A673 (cell line): ENCODE measurements at regions not wholly inside any gene's neighbourhood (a gene's known extent, or its start where the extent isn't known, plus 50 kb on each side); places are given as distances from the start of the nearest gene placed in this dataset.

Experiments
- BruUV-seq: library from RNA; stranded (reverse); fragments of 400-500 nt; replicated peaks from 2 replicates; lab custom pipeline; 2021; lab: Mats Ljungman, UMichigan
- CTCF ChIA-PET: fragments of 300-600 bp; sonication (Branson Sonifier 250); formaldehyde crosslinking; loops from one replicate; lab custom pipeline; 2022; ENCODE audit warnings: antibody characterized with exemption; lab: Charles Lee
- POLR2A ChIA-PET: fragments of 300-600 bp; sonication (Branson Sonifier 250); formaldehyde crosslinking; loops from one replicate; lab custom pipeline; 2022; ENCODE audit warnings: antibody characterized with exemption; ENCODE audit not compliant: low non-redundant PET; lab: Charles Lee
- DNase-seq: peaks from one replicate; pipeline ENCODE4 v3.0.0-alpha.2; 2015; ENCODE audit warnings: low spot score
- H3K27ac ChIP-seq: fragments of 200-600 bp; sonication (generic); 2 replicates; pipeline ENCODE4 v1.5.1; 2016; ENCODE audit warnings: mixed run types, low read depth, mild to moderate bottlenecking, mixed read lengths, antibody characterized with exemption, low read length; ENCODE audit not compliant: poor library complexity, severe bottlenecking
- H3K27me3 ChIP-seq: fragments of 200-600 bp; sonication (generic); replicated peaks from 2 replicates; pipeline ENCODE4 v1.6.1; 2017; ENCODE audit warnings: mixed run types, low read depth, mild to moderate bottlenecking, mixed read lengths, antibody characterized with exemption, low read length; ENCODE audit not compliant: insufficient read depth, poor library complexity
- H3K36me3 ChIP-seq: fragments of 200-600 bp; sonication (generic); 2 replicates; pipeline ENCODE4 v1.6.1; 2016; ENCODE audit warnings: mixed run types, mild to moderate bottlenecking, mixed read lengths, antibody characterized with exemption, low read length; ENCODE audit not compliant: insufficient read depth, poor library complexity, severe bottlenecking
- H3K4me1 ChIP-seq: fragments of 200-600 bp; sonication (generic); 2 replicates; pipeline ENCODE4 v1.6.1; 2017; ENCODE audit warnings: mixed run types, mild to moderate bottlenecking, mixed read lengths, antibody characterized with exemption, low read length; ENCODE audit not compliant: insufficient read depth, poor library complexity, severe bottlenecking
- H3K4me3 ChIP-seq: fragments of 200-600 bp; sonication (generic); 2 replicates; pipeline ENCODE4 v1.5.1; 2016; ENCODE audit warnings: low read depth, mixed run types, mild to moderate bottlenecking, mixed read lengths, low read length; ENCODE audit not compliant: poor library complexity, severe bottlenecking
- H3K9me3 ChIP-seq: fragments of 200-600 bp; sonication (generic); 2 replicates; pipeline ENCODE4 v1.6.1; 2016; ENCODE audit warnings: mixed run types, low read depth, mild to moderate bottlenecking, mixed read lengths, antibody characterized with exemption, low read length; ENCODE audit not compliant: poor library complexity, severe bottlenecking
- CTCF ChIP-seq: fragments of 300-800, 200-600 bp; sonication (generic); conservative IDR thresholded peaks from 2 replicates; pipeline ENCODE4 v1.5.1; 2017; ENCODE audit warnings: low read depth, mild to moderate bottlenecking, antibody characterized with exemption, low read length, moderate library complexity, mixed read lengths
- EZH2 ChIP-seq: fragments of 200-600 bp; sonication (generic); IDR thresholded peaks from 2 replicates; pipeline ENCODE4 v1.6.1; 2017; ENCODE audit warnings: borderline replicate concordance, low read depth, mild to moderate bottlenecking, mixed read lengths, antibody characterized with exemption, low read length; ENCODE audit not compliant: poor library complexity, severe bottlenecking
- intact Hi-C: fragments of 100-400 bp; cut with micrococcal nuclease; formaldehyde crosslinking; loops from one replicate; pipeline ENCODE4 v1.10.0; 2022; ENCODE audit not compliant: unreplicated experiment

GRCh38 chr10:53088961-53089360 is 316.4 kb upstream of the MBL2 start:
- Histone ChIP-seq H3K36me3 (no peaks in the 10 kb centered on the region), H3K9me3 (peaks cover 12% of the 10 kb centered on the region), H3K27me3 (no peaks in the 10 kb centered on the region), H3K4me3 (no peak overlapping the region), H3K4me1 (no peaks in the 10 kb centered on the region), H3K27ac (no peak overlapping the region)
- intact Hi-C loops: no loop called here
- CTCF ChIA-PET: no interaction called here
- POLR2A ChIA-PET: no interaction called here
- TF ChIP-seq EZH2: no peak
- no peak for TF ChIP-seq CTCF
- no peak for DNase-seq
- BruUV-seq: no TSS peak

- ChIA-PET CTCF (no interaction called here), POLR2A (no interaction called here)
- no TSS peak for BruUV-seq
- no peak for DNase-seq
- Histone ChIP-seq H3K9me3 (peaks cover 5% of the 10 kb centered on the region), H3K4me1 (no peaks in the 10 kb centered on the region), H3K27me3 (no peaks in the 10 kb centered on the region), H3K27ac (no peak overlapping the region), H3K4me3 (no peak overlapping the region), H3K36me3 (no peaks in the 10 kb centered on the region)
- intact Hi-C loops: no loop called here
- TF ChIP-seq CTCF: no peak
- no peak for TF ChIP-seq EZH2
These were observed 306.7 kb upstream of the MBL2 start for GRCh38 chr10:53079283-53079682.

GRCh38 chr10:53076948-53077347 is 304.4 kb upstream of the MBL2 start:
- ChIA-PET POLR2A (no interaction called here), CTCF (no interaction called here)
- BruUV-seq: no TSS peak
- no peaks in the 10 kb centered on the region for H3K36me3 ChIP-seq
- no peak for TF ChIP-seq CTCF
- TF ChIP-seq EZH2: no peak
- no peaks in the 10 kb centered on the region for H3K27me3 ChIP-seq
- no peak for DNase-seq
- no peak overlapping the region for H3K4me3 ChIP-seq
- intact Hi-C loops: no loop called here
- no peaks in the 10 kb centered on the region for H3K4me1 ChIP-seq
- H3K27ac ChIP-seq: no peak overlapping the region
- H3K9me3 ChIP-seq: peaks cover 5% of the 10 kb centered on the region
